NCI-H226 (cell line): ENCODE measurements at regions not wholly inside any gene's neighbourhood (a gene's known extent, or its start where the extent isn't known, plus 50 kb on each side); places are given as distances from the start of the nearest gene placed in this dataset.

Source experiments
- DNase-seq: peaks from one replicate; pipeline ENCODE4 v3.0.0-alpha.2; 2015

GRCh38 chr7:46212425-46213153 is 291.5 kb upstream of the IGFBP3 start:
- DNase-seq, result no peak

GRCh38 chr7:46210467-46210866 is 289.4 kb upstream of the IGFBP3 start:
- DNase-seq, result no peak

- DNase-seq, result no peak
These were observed 288.7 kb upstream of the IGFBP3 start for GRCh38 chr7:46209611-46210388.

- no peak for DNase-seq
These were observed 287.8 kb upstream of the IGFBP3 start for GRCh38 chr7:46208635-46209525.

GRCh38 chr7:46207931-46208634 is 287.0 kb upstream of the IGFBP3 start:
- no peak for DNase-seq

- peak; percentile 38 for DNase-seq
These were observed 285.5 kb upstream of the IGFBP3 start for GRCh38 chr7:46206476-46207060.

GRCh38 chr7:46205478-46205877 is 284.4 kb upstream of the IGFBP3 start:
- DNase-seq, result no peak

GRCh38 chr7:46203926-46204325 is 282.9 kb upstream of the IGFBP3 start:
- no peak for DNase-seq

GRCh38 chr7:46202379-46202778 is 281.3 kb upstream of the IGFBP3 start:
- DNase-seq, result no peak

- DNase-seq, result no peak
These were observed 280.9 kb upstream of the IGFBP3 start for GRCh38 chr7:46201961-46202360.

- no peak for DNase-seq
These were observed 277.6 kb upstream of the IGFBP3 start for GRCh38 chr7:46198701-46199100.

- DNase-seq, result no peak
These were observed 276.9 kb upstream of the IGFBP3 start for GRCh38 chr7:46197785-46198540.

- DNase-seq, result no peak
These were observed 274.9 kb upstream of the IGFBP3 start for GRCh38 chr7:46195934-46196333.

- DNase-seq, result no peak
These were observed 271.2 kb upstream of the IGFBP3 start for GRCh38 chr7:46192271-46192670.

GRCh38 chr7:46191776-46192175 is 270.7 kb upstream of the IGFBP3 start:
- peak; percentile 46 for DNase-seq

- no peak for DNase-seq
These were observed 270.2 kb upstream of the IGFBP3 start for GRCh38 chr7:46191296-46191695.

GRCh38 chr7:46189255-46189790 is 268.3 kb upstream of the IGFBP3 start:
- DNase-seq, result no peak

GRCh38 chr7:46186131-46186530 is 265.1 kb upstream of the IGFBP3 start:
- DNase-seq, result no peak

- no peak for DNase-seq
These were observed 258.1 kb upstream of the IGFBP3 start for GRCh38 chr7:46179061-46179610.

GRCh38 chr7:46178661-46179060 is 257.6 kb upstream of the IGFBP3 start:
- peak; percentile 65 for DNase-seq

- DNase-seq, result no peak
These were observed 256.7 kb upstream of the IGFBP3 start for GRCh38 chr7:46177821-46178220.
